ENCODE measurements at regions not wholly inside any gene's neighbourhood (a gene's known extent, or its start where the extent isn't known, plus 50 kb on each side); places are given as distances from the start of the nearest gene placed in this dataset.

GRCh38 chr1:38266197-38266520 is 219.6 kb upstream of the POU3F1 start:
- ATAC-seq: no peak
- TF ChIP-seq, protein P1, sequence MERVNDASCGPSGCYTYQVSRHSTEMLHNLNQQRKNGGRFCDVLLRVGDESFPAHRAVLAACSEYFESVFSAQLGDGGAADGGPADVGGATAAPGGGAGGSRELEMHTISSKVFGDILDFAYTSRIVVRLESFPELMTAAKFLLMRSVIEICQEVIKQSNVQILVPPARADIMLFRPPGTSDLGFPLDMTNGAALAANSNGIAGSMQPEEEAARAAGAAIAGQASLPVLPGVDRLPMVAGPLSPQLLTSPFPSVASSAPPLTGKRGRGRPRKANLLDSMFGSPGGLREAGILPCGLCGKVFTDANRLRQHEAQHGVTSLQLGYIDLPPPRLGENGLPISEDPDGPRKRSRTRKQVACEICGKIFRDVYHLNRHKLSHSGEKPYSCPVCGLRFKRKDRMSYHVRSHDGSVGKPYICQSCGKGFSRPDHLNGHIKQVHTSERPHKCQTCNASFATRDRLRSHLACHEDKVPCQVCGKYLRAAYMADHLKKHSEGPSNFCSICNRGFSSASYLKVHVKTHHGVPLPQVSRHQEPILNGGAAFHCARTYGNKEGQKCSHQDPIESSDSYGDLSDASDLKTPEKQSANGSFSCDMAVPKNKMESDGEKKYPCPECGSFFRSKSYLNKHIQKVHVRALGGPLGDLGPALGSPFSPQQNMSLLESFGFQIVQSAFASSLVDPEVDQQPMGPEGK (CRISPR knock-in tag; IDR thresholded peaks at IDR 0.05; ENCODE audit: borderline replicate concordance): no peak
- TF ChIP-seq CSDC2 (CRISPR knock-in tag; IDR thresholded peaks at IDR 0.05) (no peak), PPARA (CRISPR knock-in tag; IDR thresholded peaks at IDR 0.05; ENCODE audit: borderline replicate concordance) (no peak), ZNF8 (CRISPR knock-in tag; IDR thresholded peaks at IDR 0.05) (no peak), ARNTL (CRISPR knock-in tag; IDR thresholded peaks at IDR 0.05; ENCODE audit: borderline replicate concordance, low read depth) (no peak), ZFP30 (CRISPR knock-in tag; IDR thresholded peaks at IDR 0.05) (no peak), TOX (CRISPR knock-in tag; IDR thresholded peaks at IDR 0.05; ENCODE audit: borderline replicate concordance) (no peak), ZNF565 (CRISPR knock-in tag; conservative IDR thresholded peaks at IDR 0.05; ENCODE audit: low read depth) (no peak), BACH2 (CRISPR knock-in tag; IDR thresholded peaks at IDR 0.05; ENCODE audit: borderline replicate concordance) (no peak), GLIS3 (CRISPR knock-in tag; IDR thresholded peaks at IDR 0.05) (no peak), CSRNP3 (CRISPR knock-in tag; IDR thresholded peaks at IDR 0.05) (no peak), SNAI2 (CRISPR knock-in tag; IDR thresholded peaks at IDR 0.05) (no peak), OSR1 (CRISPR knock-in tag; IDR thresholded peaks at IDR 0.05) (no peak), ESRRG (CRISPR knock-in tag; IDR thresholded peaks at IDR 0.05) (no peak), ZC3H10 (CRISPR knock-in tag; IDR thresholded peaks at IDR 0.05) (no peak), ISL1 (CRISPR knock-in tag; IDR thresholded peaks at IDR 0.05) (no peak), RARB (CRISPR knock-in tag; IDR thresholded peaks at IDR 0.05) (no peak), TSHZ2 (CRISPR knock-in tag; IDR thresholded peaks at IDR 0.05) (no peak)
- TF ChIP-seq, protein P2, sequence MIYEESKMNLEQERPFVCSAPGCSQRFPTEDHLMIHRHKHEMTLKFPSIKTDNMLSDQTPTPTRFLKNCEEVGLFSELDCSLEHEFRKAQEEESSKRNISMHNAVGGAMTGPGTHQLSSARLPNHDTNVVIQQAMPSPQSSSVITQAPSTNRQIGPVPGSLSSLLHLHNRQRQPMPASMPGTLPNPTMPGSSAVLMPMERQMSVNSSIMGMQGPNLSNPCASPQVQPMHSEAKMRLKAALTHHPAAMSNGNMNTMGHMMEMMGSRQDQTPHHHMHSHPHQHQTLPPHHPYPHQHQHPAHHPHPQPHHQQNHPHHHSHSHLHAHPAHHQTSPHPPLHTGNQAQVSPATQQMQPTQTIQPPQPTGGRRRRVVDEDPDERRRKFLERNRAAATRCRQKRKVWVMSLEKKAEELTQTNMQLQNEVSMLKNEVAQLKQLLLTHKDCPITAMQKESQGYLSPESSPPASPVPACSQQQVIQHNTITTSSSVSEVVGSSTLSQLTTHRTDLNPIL (CRISPR knock-in tag; IDR thresholded peaks at IDR 0.05; ENCODE audit: low read depth): no peak
- TF ChIP-seq, protein P3, sequence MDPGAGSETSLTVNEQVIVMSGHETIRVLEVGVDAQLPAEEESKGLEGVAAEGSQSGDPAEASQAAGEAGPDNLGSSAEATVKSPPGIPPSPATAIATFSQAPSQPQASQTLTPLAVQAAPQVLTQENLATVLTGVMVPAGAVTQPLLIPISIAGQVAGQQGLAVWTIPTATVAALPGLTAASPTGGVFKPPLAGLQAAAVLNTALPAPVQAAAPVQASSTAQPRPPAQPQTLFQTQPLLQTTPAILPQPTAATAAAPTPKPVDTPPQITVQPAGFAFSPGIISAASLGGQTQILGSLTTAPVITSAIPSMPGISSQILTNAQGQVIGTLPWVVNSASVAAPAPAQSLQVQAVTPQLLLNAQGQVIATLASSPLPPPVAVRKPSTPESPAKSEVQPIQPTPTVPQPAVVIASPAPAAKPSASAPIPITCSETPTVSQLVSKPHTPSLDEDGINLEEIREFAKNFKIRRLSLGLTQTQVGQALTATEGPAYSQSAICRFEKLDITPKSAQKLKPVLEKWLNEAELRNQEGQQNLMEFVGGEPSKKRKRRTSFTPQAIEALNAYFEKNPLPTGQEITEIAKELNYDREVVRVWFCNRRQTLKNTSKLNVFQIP (CRISPR knock-in tag; IDR thresholded peaks at IDR 0.05; ENCODE audit: borderline replicate concordance, low read depth): no peak

- no peak for ATAC-seq
- TF ChIP-seq, protein P1 (CRISPR knock-in tag; IDR thresholded peaks at IDR 0.05; ENCODE audit: borderline replicate concordance): no peak
- TF ChIP-seq ZFP3 (CRISPR knock-in tag; IDR thresholded peaks at IDR 0.05): no peak
- no peak for TF ChIP-seq ISL1 (CRISPR knock-in tag; IDR thresholded peaks at IDR 0.05)
- TF ChIP-seq SNAI2 (CRISPR knock-in tag; IDR thresholded peaks at IDR 0.05): no peak
Observed at GRCh38 chr1:38265293-38266196, 219.0 kb upstream of the POU3F1 start.

Measured in SK-N-SH treated with all-trans-retinoic acid at 6 μM for 48 hours (cell line).